ENCODE measurements at regions not wholly inside any gene's neighbourhood (a gene's known extent, or its start where the extent isn't known, plus 50 kb on each side); places are given as distances from the start of the nearest gene placed in this dataset.
"Not testable (repeated sequence)": the region's sequence is repeated elsewhere in the genome, so short reads cannot be mapped to it uniquely, and the experiment has no call there.

GRCh38 chr3:95334461-95334860 is 1271.6 kb downstream of the NSUN3 start:
- Mint-ChIP-seq H3K36me3 (ENCODE audit: low read depth) (no peaks in the 10 kb centered on the region), H3K27ac (no peak overlapping the region), H3K4me1 (ENCODE audit: low read depth) (no peaks in the 10 kb centered on the region), H3K9me3 (peaks cover 7% of the 10 kb centered on the region), H3K27me3 (ENCODE audit: insufficient read depth) (no peaks in the 10 kb centered on the region), H3K4me3 (no peak overlapping the region)
- intact Hi-C loops (cut with micrococcal nuclease): no loop called here
- no peak for DNase-seq (ENCODE audit: low spot score)

GRCh38 chr3:95335517-95335916 is 1272.7 kb downstream of the NSUN3 start:
- no peaks in the 10 kb centered on the region for H3K4me1 Mint-ChIP-seq (ENCODE audit: low read depth)
- intact Hi-C loops (cut with micrococcal nuclease): no loop called here

GRCh38 chr3:95338446-95338845 is 1275.6 kb downstream of the NSUN3 start:
- Mint-ChIP-seq H3K4me1 (ENCODE audit: low read depth) (no peaks in the 10 kb centered on the region), H3K36me3 (ENCODE audit: low read depth) (no peaks in the 10 kb centered on the region), H3K4me3 (no peak overlapping the region), H3K9me3 (peaks cover 9% of the 10 kb centered on the region), H3K27me3 (ENCODE audit: insufficient read depth) (no peaks in the 10 kb centered on the region), H3K27ac (no peak overlapping the region)
- intact Hi-C loops (cut with micrococcal nuclease): no loop called here
- DNase-seq (ENCODE audit: low spot score): no peak

More at GRCh38 chr3:95335517-95335916, 1272.7 kb downstream of the NSUN3 start:
- DNase-seq (ENCODE audit: low spot score): no peak
- H3K36me3 Mint-ChIP-seq (ENCODE audit: low read depth): no peaks in the 10 kb centered on the region
- peaks cover 10% of the 10 kb centered on the region for H3K9me3 Mint-ChIP-seq
- no peaks in the 10 kb centered on the region for H3K27me3 Mint-ChIP-seq (ENCODE audit: insufficient read depth)
- no peak overlapping the region for H3K27ac Mint-ChIP-seq
- no peak overlapping the region for H3K4me3 Mint-ChIP-seq

GRCh38 chr3:95341314-95341713 is 1278.5 kb downstream of the NSUN3 start:
- intact Hi-C loops (cut with micrococcal nuclease): no loop called here
- Mint-ChIP-seq H3K4me3 (no peak overlapping the region), H3K36me3 (ENCODE audit: low read depth) (no peaks in the 10 kb centered on the region), H3K27ac (no peak overlapping the region), H3K4me1 (ENCODE audit: low read depth) (no peaks in the 10 kb centered on the region), H3K9me3 (peaks cover 13% of the 10 kb centered on the region), H3K27me3 (ENCODE audit: insufficient read depth) (no peaks in the 10 kb centered on the region)
- DNase-seq (ENCODE audit: low spot score): no peak

GRCh38 chr3:95343228-95343627 is 1280.4 kb downstream of the NSUN3 start:
- peaks cover 13% of the 10 kb centered on the region for H3K9me3 Mint-ChIP-seq
- H3K27ac Mint-ChIP-seq: no peak overlapping the region
- no peak overlapping the region for H3K4me3 Mint-ChIP-seq
- H3K36me3 Mint-ChIP-seq (ENCODE audit: low read depth): no peaks in the 10 kb centered on the region
- no peaks in the 10 kb centered on the region for H3K27me3 Mint-ChIP-seq (ENCODE audit: insufficient read depth)
- intact Hi-C loops (cut with micrococcal nuclease): no loop called here
- H3K4me1 Mint-ChIP-seq (ENCODE audit: low read depth): no peaks in the 10 kb centered on the region
- no peak for DNase-seq (ENCODE audit: low spot score)

- no peaks in the 10 kb centered on the region for H3K4me1 Mint-ChIP-seq (ENCODE audit: low read depth)
- intact Hi-C loops (cut with micrococcal nuclease): no loop called here
- no peak overlapping the region for H3K4me3 Mint-ChIP-seq
- no peaks in the 10 kb centered on the region for H3K27me3 Mint-ChIP-seq (ENCODE audit: insufficient read depth)
- H3K36me3 Mint-ChIP-seq (ENCODE audit: low read depth): no peaks in the 10 kb centered on the region
- no peak overlapping the region for H3K27ac Mint-ChIP-seq
- no peak for DNase-seq (ENCODE audit: low spot score)
- H3K9me3 Mint-ChIP-seq: peaks cover 10% of the 10 kb centered on the region
Measured at GRCh38 chr3:95343767-95344166, 1280.9 kb downstream of the NSUN3 start.

GRCh38 chr3:95347936-95348335 is 1285.1 kb downstream of the NSUN3 start:
- H3K27me3 Mint-ChIP-seq (ENCODE audit: insufficient read depth); DNase-seq (ENCODE audit: low spot score); H3K27ac Mint-ChIP-seq; H3K4me1 Mint-ChIP-seq (ENCODE audit: low read depth); H3K36me3 Mint-ChIP-seq (ENCODE audit: low read depth); H3K9me3 Mint-ChIP-seq; intact Hi-C loops (cut with micrococcal nuclease); H3K4me3 Mint-ChIP-seq: not testable (repeated sequence)

- no peaks in the 10 kb centered on the region for H3K9me3 Mint-ChIP-seq
- no peak overlapping the region for H3K4me3 Mint-ChIP-seq
- H3K27ac Mint-ChIP-seq: no peak overlapping the region
- no peak for DNase-seq (ENCODE audit: low spot score)
- no peaks in the 10 kb centered on the region for H3K36me3 Mint-ChIP-seq (ENCODE audit: low read depth)
- no peaks in the 10 kb centered on the region for H3K4me1 Mint-ChIP-seq (ENCODE audit: low read depth)
- no peaks in the 10 kb centered on the region for H3K27me3 Mint-ChIP-seq (ENCODE audit: insufficient read depth)
- intact Hi-C loops (cut with micrococcal nuclease): no loop called here
Measured at GRCh38 chr3:95348879-95349278, 1286.0 kb downstream of the NSUN3 start.

- Mint-ChIP-seq H3K9me3 (no peaks in the 10 kb centered on the region), H3K27me3 (ENCODE audit: insufficient read depth) (no peaks in the 10 kb centered on the region), H3K4me1 (ENCODE audit: low read depth) (no peaks in the 10 kb centered on the region), H3K36me3 (ENCODE audit: low read depth) (no peaks in the 10 kb centered on the region), H3K27ac (no peak overlapping the region), H3K4me3 (no peak overlapping the region)
- no peak for DNase-seq (ENCODE audit: low spot score)
- intact Hi-C loops (cut with micrococcal nuclease): no loop called here
Measured at GRCh38 chr3:95350049-95350448, 1287.2 kb downstream of the NSUN3 start.

- no peaks in the 10 kb centered on the region for H3K9me3 Mint-ChIP-seq
- H3K4me3 Mint-ChIP-seq: no peak overlapping the region
- H3K36me3 Mint-ChIP-seq (ENCODE audit: low read depth): no peaks in the 10 kb centered on the region
- intact Hi-C loops (cut with micrococcal nuclease): no loop called here
- no peaks in the 10 kb centered on the region for H3K27me3 Mint-ChIP-seq (ENCODE audit: insufficient read depth)
- no peak overlapping the region for H3K27ac Mint-ChIP-seq
- no peak for DNase-seq (ENCODE audit: low spot score)
- H3K4me1 Mint-ChIP-seq (ENCODE audit: low read depth): no peaks in the 10 kb centered on the region
Measured at GRCh38 chr3:95351158-95351557, 1288.3 kb downstream of the NSUN3 start.

- Mint-ChIP-seq H3K36me3 (ENCODE audit: low read depth) (no peaks in the 10 kb centered on the region), H3K27me3 (ENCODE audit: insufficient read depth) (no peaks in the 10 kb centered on the region), H3K27ac (no peak overlapping the region), H3K4me1 (ENCODE audit: low read depth) (no peaks in the 10 kb centered on the region), H3K9me3 (no peaks in the 10 kb centered on the region), H3K4me3 (no peak overlapping the region)
- no peak for DNase-seq (ENCODE audit: low spot score)
- intact Hi-C loops (cut with micrococcal nuclease): no loop called here
Measured at GRCh38 chr3:95352471-95352870, 1289.6 kb downstream of the NSUN3 start.

GRCh38 chr3:95354489-95354888 is 1291.6 kb downstream of the NSUN3 start:
- no peak for DNase-seq (ENCODE audit: low spot score)
- Mint-ChIP-seq H3K27me3 (ENCODE audit: insufficient read depth) (no peaks in the 10 kb centered on the region), H3K27ac (no peak overlapping the region), H3K4me1 (ENCODE audit: low read depth) (no peaks in the 10 kb centered on the region), H3K9me3 (no peaks in the 10 kb centered on the region), H3K4me3 (no peak overlapping the region), H3K36me3 (ENCODE audit: low read depth) (no peaks in the 10 kb centered on the region)
- intact Hi-C loops (cut with micrococcal nuclease): no loop called here

GRCh38 chr3:95356764-95357501 is 1294.1 kb downstream of the NSUN3 start:
- Mint-ChIP-seq H3K27ac (no peak overlapping the region), H3K4me1 (ENCODE audit: low read depth) (no peaks in the 10 kb centered on the region), H3K36me3 (ENCODE audit: low read depth) (no peaks in the 10 kb centered on the region), H3K4me3 (no peak overlapping the region), H3K9me3 (no peaks in the 10 kb centered on the region), H3K27me3 (ENCODE audit: insufficient read depth) (no peaks in the 10 kb centered on the region)
- no peak for DNase-seq (ENCODE audit: low spot score)
- intact Hi-C loops (cut with micrococcal nuclease): no loop called here

Data from activated T-helper 1 cell treated with anti-CD3 and anti-CD28 coated beads, Interleukin-12 subunit alpha, Interleukin-12 subunit beta, Interleukin-2, Interleukin-4 antibody, amounts not matched to agents 30 ng/mL and 10 ng/mL and 1 ng/mL, durations not matched to agents 14 hours and 24 hours and 36 hours (primary cell).